Erythroblast (primary cell): ENCODE measurements at regions not wholly inside any gene's neighbourhood (a gene's known extent, or its start where the extent isn't known, plus 50 kb on each side); places are given as distances from the start of the nearest gene placed in this dataset.

Source experiments
- GATA1 ChIP-seq: IDR thresholded peaks from 2 replicates; pipeline ENCODE4 v1.6.1; 2011; ENCODE audit warnings: low read depth, mild to moderate bottlenecking, control low read depth, low read length, moderate library complexity
- POLR2A ChIP-seq: IDR thresholded peaks from 2 replicates; pipeline ENCODE4 v1.6.1; 2011; ENCODE audit warnings: mild to moderate bottlenecking, low read length

DNA sequence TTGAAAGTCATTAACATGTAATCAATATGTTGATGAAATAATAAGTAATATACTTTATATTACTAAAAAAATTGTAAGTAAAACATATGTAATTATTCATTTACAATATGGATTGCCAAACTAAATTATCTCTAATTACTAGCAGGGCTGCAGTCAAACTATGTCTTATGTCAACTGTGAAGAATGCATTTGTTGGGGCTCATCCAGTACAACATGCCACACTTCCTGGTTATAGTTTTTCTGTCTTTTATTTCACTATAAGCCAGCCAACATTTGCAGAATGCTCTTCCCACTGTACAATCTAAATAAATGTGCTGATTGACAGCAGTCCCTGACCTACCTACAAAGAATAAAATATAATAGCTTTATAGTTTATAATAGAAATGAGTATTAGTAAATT lies 975.4 kb upstream of the NDST4 start:
- no peak for TF ChIP-seq POLR2A
- no peak for TF ChIP-seq GATA1
